ENCODE measurements at regions not wholly inside any gene's neighbourhood (a gene's known extent, or its start where the extent isn't known, plus 50 kb on each side); places are given as distances from the start of the nearest gene placed in this dataset.
"Not testable (repeated sequence)": the region's sequence is repeated elsewhere in the genome, so short reads cannot be mapped to it uniquely, and the experiment has no call there.

GRCh38 chr17:71828182-71828596 is 292.6 kb upstream of the SOX9 start:
- peak in 11 of 14 donors; percentile 10 to 70 (median 39) for DNase-seq

- DNase-seq = peak in 3 of 14 donors; percentile 6 to 16 (median 6)
These were observed 290.0 kb upstream of the SOX9 start for GRCh38 chr17:71830866-71831265.

- DNase-seq = no peak
These were observed 277.8 kb upstream of the SOX9 start for GRCh38 chr17:71842986-71843385.

GRCh38 chr17:71845337-71845736 is 275.5 kb upstream of the SOX9 start:
- no peak for DNase-seq

GRCh38 chr17:71846561-71847110 is 274.2 kb upstream of the SOX9 start:
- no peak for DNase-seq

GRCh38 chr17:71849783-71850768 is 270.7 kb upstream of the SOX9 start:
- no peak for DNase-seq

- DNase-seq = no peak
These were observed 270.0 kb upstream of the SOX9 start for GRCh38 chr17:71850812-71851211.

- DNase-seq = no peak
These were observed 265.8 kb upstream of the SOX9 start for GRCh38 chr17:71855010-71855409.

GRCh38 chr17:71864755-71865154 is 256.1 kb upstream of the SOX9 start:
- no peak for DNase-seq

GRCh38 chr17:71866095-71866494 is 254.7 kb upstream of the SOX9 start:
- no peak for DNase-seq

GRCh38 chr17:71869293-71869692 is 251.5 kb upstream of the SOX9 start:
- DNase-seq = no peak

GRCh38 chr17:71869841-71870545 is 250.8 kb upstream of the SOX9 start:
- DNase-seq = no peak

- no peak for DNase-seq
These were observed 250.3 kb upstream of the SOX9 start for GRCh38 chr17:71870546-71870862.

- no peak for DNase-seq
These were observed 247.9 kb upstream of the SOX9 start for GRCh38 chr17:71872843-71873485.

GRCh38 chr17:71874773-71875172 is 246.0 kb upstream of the SOX9 start:
- DNase-seq = not testable (repeated sequence)

- DNase-seq = no peak
These were observed 242.5 kb upstream of the SOX9 start for GRCh38 chr17:71878271-71878670.

- no peak for DNase-seq
These were observed 241.8 kb upstream of the SOX9 start for GRCh38 chr17:71878998-71879397.

- DNase-seq = no peak
These were observed 239.8 kb upstream of the SOX9 start for GRCh38 chr17:71881041-71881440.

GRCh38 chr17:71881581-71881980 is 239.2 kb upstream of the SOX9 start:
- DNase-seq = no peak

- no peak for DNase-seq
These were observed 237.6 kb upstream of the SOX9 start for GRCh38 chr17:71883258-71883657.

GRCh38 chr17:71883845-71884244 is 237.0 kb upstream of the SOX9 start:
- DNase-seq = no peak

- no peak for DNase-seq
These were observed 235.2 kb upstream of the SOX9 start for GRCh38 chr17:71885662-71886061.

GRCh38 chr17:71899317-71899716 is 221.5 kb upstream of the SOX9 start:
- no peak for DNase-seq

All from C1 segment of cervical spinal cord (tissue), 14 donors.